GF-D8 (cell line): ENCODE measurements at regions not wholly inside any gene's neighbourhood (a gene's known extent, or its start where the extent isn't known, plus 50 kb on each side); places are given as distances from the start of the nearest gene placed in this dataset.

ENCODE experiments used
- DNase-seq: peaks from one replicate; lab custom pipeline; 2025; lab: John Stamatoyannopoulos, UW

- no peak for DNase-seq
These were observed 54.0 kb upstream of the GTF3A start for GRCh38 chr13:27370305-27370872.

- DNase-seq: no peak
These were observed 52.5 kb upstream of the GTF3A start for GRCh38 chr13:27371932-27372331.

DNA sequence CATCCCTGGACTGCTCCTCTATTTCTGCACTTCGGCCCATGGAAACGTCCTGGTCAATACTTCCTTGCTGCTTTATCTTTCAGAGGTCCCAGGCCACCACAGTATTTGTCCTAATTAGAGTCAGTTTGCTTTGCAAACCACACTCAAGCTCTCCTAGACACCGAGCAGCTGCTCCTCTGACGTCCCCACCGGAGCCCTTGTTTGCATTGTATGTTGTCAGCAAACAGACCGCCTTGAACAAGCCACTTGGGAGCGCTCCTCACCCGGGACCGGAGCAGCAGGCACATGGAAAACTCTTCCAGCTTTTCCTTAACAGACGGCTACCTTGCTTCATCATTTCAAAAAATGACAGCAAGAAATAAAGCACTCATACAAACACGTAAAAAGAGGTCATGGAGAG, 51.5 kb upstream of the GTF3A start:
- no peak for DNase-seq

DNA sequence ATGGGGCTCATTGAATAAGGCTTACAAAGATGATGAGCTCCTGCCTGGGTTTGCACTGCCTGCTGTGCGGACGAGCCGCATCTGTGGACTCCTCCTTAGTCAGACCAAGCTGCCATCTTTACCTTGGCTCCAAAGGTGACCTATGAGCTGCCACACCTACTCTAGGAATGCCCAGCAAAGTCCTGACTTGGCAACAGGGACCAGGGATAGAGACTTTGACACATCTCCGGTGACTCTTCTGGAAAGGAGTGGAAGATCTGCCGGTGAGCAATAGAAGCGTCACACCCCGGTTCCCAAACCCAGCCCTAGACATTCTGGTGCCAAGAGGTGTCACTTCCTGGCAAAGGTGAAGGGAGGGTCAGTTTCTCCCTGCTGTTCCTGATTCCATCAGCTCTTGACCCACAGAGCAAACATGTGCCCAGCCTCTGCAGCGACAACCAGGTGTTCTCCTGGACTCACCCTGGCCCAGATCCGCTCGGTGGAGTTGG, 50.2 kb upstream of the GTF3A start:
- DNase-seq: no peak
